Thyroid gland (tissue), 4 donors: ENCODE measurements at regions not wholly inside any gene's neighbourhood (a gene's known extent, or its start where the extent isn't known, plus 50 kb on each side); places are given as distances from the start of the nearest gene placed in this dataset.

Source experiments
- DNase-seq, 2 donors: peaks; one replicate each; pipeline ENCODE4 v3.0.0-alpha.2; 2019
- H3K27ac ChIP-seq, 3 donors: fragments of 200-600 bp; sonication (generic); 1 replicate in 2 of 3; 2 replicates in 1 of 3; pipeline ENCODE4 v1.5.1; 2016 to 2019; ENCODE audit warnings: mild to moderate bottlenecking in 1 of 3, moderate library complexity in 1 of 3
- H3K27me3 ChIP-seq: fragments of 200-600 bp; sonication (generic); one replicate; pipeline ENCODE4 v1.5.1; 2019
- H3K36me3 ChIP-seq, 2 donors: fragments of 200-600 bp; sonication (generic); one replicate each; pipeline ENCODE4 v1.5.1; 2016 to 2019
- H3K4me1 ChIP-seq, 2 donors: fragments of 200-600 bp; sonication (generic); one replicate each; pipeline ENCODE4 v1.5.1; 2017 to 2019
- H3K4me3 ChIP-seq, 3 donors: fragments of 200-600 bp; sonication (generic); replicated peaks in 1 of 3; 1 replicate in 2 of 3; 2 replicates in 1 of 3; pipeline ENCODE4 v1.5.1; 2016; ENCODE audit warnings: mild to moderate bottlenecking in 1 of 3
- H3K9me3 ChIP-seq: fragments of 200-600 bp; sonication (generic); one replicate; pipeline ENCODE4 v1.5.1; 2017
- CTCF ChIP-seq, 6 experiments: fragments of 200-600 bp in 3 of 6; fragments of 450-650 bp in 3 of 6; sonication (generic) in 3 of 6; IDR thresholded peaks; one replicate each; pipeline ENCODE4 v1.5.1; 2016 to 2019; ENCODE audit warnings: antibody characterized with exemption in 6 of 6, mild to moderate bottlenecking in 2 of 6, inconsistent platforms in 1 of 6, moderate library complexity in 1 of 6
- POLR2A ChIP-seq, 2 donors: fragments of 450-650 bp; IDR thresholded peaks; one replicate each; pipeline ENCODE4 v1.6.1; 2017; ENCODE audit warnings: antibody characterized with exemption in 2 of 2, mild to moderate bottlenecking in 2 of 2, moderate library complexity in 1 of 2
- WGBS, 2 donors: methylation state at CpG; one replicate each; pipeline ENCODE4 v1.1.5; 2017; 5-methylcytosine and 5-hydroxymethylcytosine counted together
- intact Hi-C: fragments of 100-400 bp; cut with DNase I; formaldehyde crosslinking; loops from one replicate; pipeline ENCODE4 v1.15.1; 2023

- no peaks in the 10 kb centered on the region for H3K9me3 ChIP-seq
- DNase-seq: no peak
- H3K36me3 ChIP-seq: no peaks in the 10 kb centered on the region
- TF ChIP-seq CTCF (IDR thresholded peaks at IDR 0.05): no peak
- TF ChIP-seq POLR2A (IDR thresholded peaks at IDR 0.05): no peak
- intact Hi-C loops: no loop called here
- no peaks in the 10 kb centered on the region for H3K4me1 ChIP-seq
- H3K4me3 ChIP-seq: no peak overlapping the region
- 76 to 84% methylated on average over 2 of the region's 2 CpGs for WGBS, 2 donors
- H3K27me3 ChIP-seq: no peaks in the 10 kb centered on the region
- H3K27ac ChIP-seq: no peak overlapping the region
These were observed 133.4 kb upstream of the MYLIP start for GRCh38 chr6:15995493-15995892.

- intact Hi-C loops: no loop called here
- no peaks in the 10 kb centered on the region for H3K27me3 ChIP-seq
- no peak for DNase-seq
- TF ChIP-seq POLR2A (IDR thresholded peaks at IDR 0.05): no peak
- TF ChIP-seq CTCF (IDR thresholded peaks at IDR 0.05): no peak
- H3K9me3 ChIP-seq: no peaks in the 10 kb centered on the region
- H3K27ac ChIP-seq: peak overlapping the region in 1 of 3 donors; percentile 24
- no peak overlapping the region for H3K4me3 ChIP-seq
- WGBS, 2 donors: 71 to 72% methylated on average over 8 of the region's 8 CpGs
- H3K36me3 ChIP-seq: no peaks in the 10 kb centered on the region
- H3K4me1 ChIP-seq: no peaks in the 10 kb centered on the region
These were observed 133.9 kb upstream of the MYLIP start for GRCh38 chr6:15994814-15995459.

DNA sequence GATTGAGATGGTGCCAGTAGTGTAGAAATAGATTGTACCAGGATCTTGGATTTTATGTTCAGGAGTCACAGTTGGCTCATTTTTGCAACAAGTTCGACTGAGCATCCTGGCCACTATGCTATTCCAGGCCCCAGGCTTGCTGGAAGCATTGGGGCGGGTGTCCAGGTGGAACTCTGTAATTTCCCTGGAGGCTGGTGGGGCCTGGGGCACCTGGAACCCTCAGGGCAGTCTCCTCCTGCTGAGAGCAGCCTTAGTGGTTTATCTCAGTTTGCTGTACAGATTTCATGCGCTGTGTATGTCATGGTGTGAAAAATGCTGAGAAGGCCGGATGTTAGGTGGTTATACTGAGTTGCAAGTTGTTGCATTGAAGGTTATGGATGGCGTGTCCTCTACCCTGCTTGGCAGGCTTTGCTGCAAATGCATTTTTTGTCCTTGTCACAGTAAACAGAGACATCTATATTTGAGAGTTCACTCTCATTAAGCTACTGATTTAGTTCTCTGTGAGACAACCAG is 135.1 kb upstream of the MYLIP start:
- intact Hi-C loops: no loop called here
- TF ChIP-seq POLR2A (IDR thresholded peaks at IDR 0.05): no peak
- TF ChIP-seq CTCF (IDR thresholded peaks at IDR 0.05): no peak
- Histone ChIP-seq H3K4me1 (no peaks in the 10 kb centered on the region), H3K36me3 (no peaks in the 10 kb centered on the region), H3K27ac (no peak overlapping the region), H3K9me3 (no peaks in the 10 kb centered on the region), H3K4me3 (no peak overlapping the region), H3K27me3 (no peaks in the 10 kb centered on the region)
- WGBS, 2 donors: 96 to 98% methylated on average over 5 of the region's 5 CpGs
- no peak for DNase-seq

DNA sequence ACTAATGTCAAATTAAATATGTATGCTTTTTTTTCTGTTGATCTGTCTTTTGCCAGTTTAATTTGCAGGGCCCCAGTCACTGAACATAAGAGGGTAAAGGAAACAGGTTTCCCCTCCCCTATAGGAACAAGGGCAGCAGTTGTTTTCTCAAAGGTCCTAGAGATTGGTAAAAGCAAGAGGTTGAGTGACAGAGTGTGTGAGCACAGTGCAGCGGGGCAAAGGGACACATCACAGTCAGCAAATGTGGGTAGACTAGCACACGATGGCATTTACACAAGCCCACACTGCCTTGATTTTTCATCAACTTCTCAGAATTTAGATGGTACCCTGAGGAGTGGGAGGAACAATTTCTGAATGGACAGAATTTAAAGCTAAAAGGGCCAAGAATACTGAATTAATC is 138.7 kb upstream of the MYLIP start:
- no peaks in the 10 kb centered on the region for H3K36me3 ChIP-seq
- no peaks in the 10 kb centered on the region for H3K4me1 ChIP-seq
- TF ChIP-seq CTCF (IDR thresholded peaks at IDR 0.05) (no peak), POLR2A (IDR thresholded peaks at IDR 0.05) (no peak)
- H3K27ac ChIP-seq: no peak overlapping the region
- intact Hi-C loops: no loop called here
- WGBS, 2 donors: 83 to 87% methylated on average over 2 of the region's 2 CpGs
- no peak overlapping the region for H3K4me3 ChIP-seq
- no peaks in the 10 kb centered on the region for H3K9me3 ChIP-seq
- DNase-seq: no peak
- no peaks in the 10 kb centered on the region for H3K27me3 ChIP-seq

DNA sequence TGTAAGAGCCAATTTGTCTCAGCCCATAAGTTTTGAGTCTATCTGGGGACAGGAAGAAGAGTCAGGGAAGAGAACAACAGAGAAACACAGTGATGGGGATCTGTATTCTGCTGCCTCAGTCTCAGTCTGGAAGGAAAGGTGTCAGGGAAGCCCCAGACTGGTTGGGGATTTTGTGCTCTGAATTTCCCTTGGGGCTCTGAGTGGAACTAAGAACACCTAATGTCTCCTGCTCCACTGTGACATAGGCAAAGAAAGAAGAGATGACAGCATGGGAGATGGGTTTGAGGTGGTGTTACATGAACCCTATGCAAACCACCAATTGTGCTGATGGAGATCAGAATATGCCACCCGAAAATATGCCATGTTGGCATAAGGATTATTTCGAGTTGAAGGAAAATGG is 139.5 kb upstream of the MYLIP start:
- H3K27ac ChIP-seq: no peak overlapping the region
- H3K9me3 ChIP-seq: no peaks in the 10 kb centered on the region
- WGBS, 2 donors: 88 to 98% methylated on average over 2 of the region's 2 CpGs
- intact Hi-C loops: no loop called here
- DNase-seq: no peak
- TF ChIP-seq POLR2A (IDR thresholded peaks at IDR 0.05) (no peak), CTCF (IDR thresholded peaks at IDR 0.05) (no peak)
- H3K4me1 ChIP-seq: no peaks in the 10 kb centered on the region
- H3K36me3 ChIP-seq: no peaks in the 10 kb centered on the region
- no peaks in the 10 kb centered on the region for H3K27me3 ChIP-seq
- H3K4me3 ChIP-seq: no peak overlapping the region
